Astrocyte of the cerebellum (primary cell): ENCODE measurements at regions not wholly inside any gene's neighbourhood (a gene's known extent, or its start where the extent isn't known, plus 50 kb on each side); places are given as distances from the start of the nearest gene placed in this dataset.
"Not testable (repeated sequence)": the region's sequence is repeated elsewhere in the genome, so short reads cannot be mapped to it uniquely, and the experiment has no call there.

Experiments
- DNase-seq: peaks from one replicate; pipeline ENCODE4 v3.0.0-alpha.2; 2011; ENCODE audit warnings: low read depth
- H3K4me3 ChIP-seq: 2 replicates; pipeline ENCODE4 v1.5.1; 2011; ENCODE audit warnings: mild to moderate bottlenecking, low read depth, low read length, moderate library complexity
- CTCF ChIP-seq: IDR thresholded peaks from 2 replicates; pipeline ENCODE4 v1.5.1; 2012; ENCODE audit warnings: low read length, low read depth, moderate library complexity, mild to moderate bottlenecking; ENCODE audit errors: missing control alignments
- in situ Hi-C: cut with HindIII; loops from 2 replicates; pipeline ENCODE4 v1.10.0; 2017; ENCODE audit warnings: low sequenced_read_pairs

GRCh38 chr11:98358551-98358950 is 662.2 kb upstream of the CNTN5 start:
- TF ChIP-seq CTCF: no peak
- in situ Hi-C loops: no loop called here
- H3K4me3 ChIP-seq: no peak overlapping the region
- no peak for DNase-seq

- in situ Hi-C loops: no loop called here
Observed at GRCh38 chr11:98365190-98365589, 655.6 kb upstream of the CNTN5 start.

GRCh38 chr11:98365941-98366340 is 654.8 kb upstream of the CNTN5 start:
- DNase-seq: no peak
- no peak overlapping the region for H3K4me3 ChIP-seq
- in situ Hi-C loops: no loop called here
- no peak for TF ChIP-seq CTCF

More at GRCh38 chr11:98365190-98365589, 655.6 kb upstream of the CNTN5 start:
- H3K4me3 ChIP-seq: no peak overlapping the region
- DNase-seq: no peak
- no peak for TF ChIP-seq CTCF

- H3K4me3 ChIP-seq: no peak overlapping the region
- TF ChIP-seq CTCF: no peak
- no peak for DNase-seq
- in situ Hi-C loops: no loop called here
Observed at GRCh38 chr11:98390391-98390790, 630.4 kb upstream of the CNTN5 start.

GRCh38 chr11:98394500-98394899 is 626.2 kb upstream of the CNTN5 start:
- H3K4me3 ChIP-seq, DNase-seq, in situ Hi-C loops: not testable (repeated sequence)

- DNase-seq: no peak
- no peak overlapping the region for H3K4me3 ChIP-seq
- TF ChIP-seq CTCF: no peak
- in situ Hi-C loops: no loop called here
Observed at GRCh38 chr11:98398508-98398907, 622.2 kb upstream of the CNTN5 start.

- in situ Hi-C loops: no loop called here
- TF ChIP-seq CTCF: no peak
Observed at GRCh38 chr11:98409069-98409468, 611.7 kb upstream of the CNTN5 start.

More at GRCh38 chr11:98409069-98409468, 611.7 kb upstream of the CNTN5 start:
- H3K4me3 ChIP-seq: no peak overlapping the region
- no peak for DNase-seq
